LNCaP clone FGC (cell line): ENCODE measurements at regions not wholly inside any gene's neighbourhood (a gene's known extent, or its start where the extent isn't known, plus 50 kb on each side); places are given as distances from the start of the nearest gene placed in this dataset.

Experiments used
- DNase-seq: peaks from one replicate; pipeline ENCODE4 v3.0.0-alpha.2; 2011; ENCODE audit warnings: low read depth
- H3K4me3 ChIP-seq: 2 replicates; pipeline ENCODE4 v1.5.1; 2011; ENCODE audit warnings: mild to moderate bottlenecking, low read depth, low read length, control low read depth
- CTCF ChIP-seq: IDR thresholded peaks from 2 replicates; pipeline ENCODE4 v1.5.1; 2012; ENCODE audit warnings: mild to moderate bottlenecking; ENCODE audit not compliant: control insufficient read depth, insufficient read depth; ENCODE audit errors: extremely low read depth

- DNase-seq, result no peak
- TF ChIP-seq CTCF, result no peak
- no peak overlapping the region for H3K4me3 ChIP-seq
Measured at GRCh38 chr5:111645303-111645838, 111.6 kb downstream of the NREP start.

GRCh38 chr5:111643499-111643898 is 113.5 kb downstream of the NREP start:
- H3K4me3 ChIP-seq, result no peak overlapping the region
- no peak for TF ChIP-seq CTCF

GRCh38 chr5:111641533-111642233 is 115.3 kb downstream of the NREP start:
- H3K4me3 ChIP-seq, result no peak overlapping the region
- DNase-seq, result no peak
- no peak for TF ChIP-seq CTCF

More at GRCh38 chr5:111643499-111643898, 113.5 kb downstream of the NREP start:
- no peak for DNase-seq

DNA sequence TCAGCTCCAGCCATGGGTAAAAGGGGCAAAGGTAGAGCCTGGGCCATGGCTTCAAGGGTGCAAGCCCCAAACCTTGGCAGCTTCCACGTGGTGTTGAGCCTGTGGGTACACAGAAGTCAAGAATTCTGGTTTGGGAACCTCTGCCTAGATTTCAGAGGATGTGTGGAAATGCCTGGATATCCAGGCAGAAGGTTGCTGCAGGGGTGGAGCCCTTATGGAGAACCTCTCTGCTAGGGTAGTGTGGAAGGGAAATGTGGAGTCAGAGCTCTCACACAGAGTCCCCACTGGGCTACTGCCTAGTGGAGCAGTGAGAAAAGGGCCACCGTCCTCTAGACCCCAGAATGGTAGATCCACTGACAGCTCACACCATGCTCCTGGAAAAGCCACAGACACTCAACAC is 117.1 kb downstream of the NREP start:
- DNase-seq, result no peak
- TF ChIP-seq CTCF, result no peak
- H3K4me3 ChIP-seq, result no peak overlapping the region

DNA sequence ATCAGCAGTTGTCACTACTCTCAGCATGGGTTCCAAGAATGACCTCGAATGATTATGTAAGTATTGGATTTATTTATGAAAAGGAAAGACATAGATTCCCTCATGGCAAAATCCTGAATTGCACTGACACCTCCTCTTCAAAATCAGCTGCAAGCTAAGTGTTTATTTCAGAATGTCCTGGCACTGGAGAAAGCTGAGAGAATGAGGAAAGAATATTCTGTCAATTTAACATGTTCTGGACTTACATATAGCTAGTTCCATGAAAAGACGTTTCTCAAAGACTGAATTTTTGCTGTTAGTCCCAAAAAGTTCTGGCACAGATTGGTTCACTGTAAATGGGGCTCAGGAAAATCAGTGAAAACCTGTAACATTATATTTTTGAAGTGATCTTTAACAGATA is 120.3 kb downstream of the NREP start:
- DNase-seq, result no peak
- H3K4me3 ChIP-seq, result no peak overlapping the region
- no peak for TF ChIP-seq CTCF

DNA sequence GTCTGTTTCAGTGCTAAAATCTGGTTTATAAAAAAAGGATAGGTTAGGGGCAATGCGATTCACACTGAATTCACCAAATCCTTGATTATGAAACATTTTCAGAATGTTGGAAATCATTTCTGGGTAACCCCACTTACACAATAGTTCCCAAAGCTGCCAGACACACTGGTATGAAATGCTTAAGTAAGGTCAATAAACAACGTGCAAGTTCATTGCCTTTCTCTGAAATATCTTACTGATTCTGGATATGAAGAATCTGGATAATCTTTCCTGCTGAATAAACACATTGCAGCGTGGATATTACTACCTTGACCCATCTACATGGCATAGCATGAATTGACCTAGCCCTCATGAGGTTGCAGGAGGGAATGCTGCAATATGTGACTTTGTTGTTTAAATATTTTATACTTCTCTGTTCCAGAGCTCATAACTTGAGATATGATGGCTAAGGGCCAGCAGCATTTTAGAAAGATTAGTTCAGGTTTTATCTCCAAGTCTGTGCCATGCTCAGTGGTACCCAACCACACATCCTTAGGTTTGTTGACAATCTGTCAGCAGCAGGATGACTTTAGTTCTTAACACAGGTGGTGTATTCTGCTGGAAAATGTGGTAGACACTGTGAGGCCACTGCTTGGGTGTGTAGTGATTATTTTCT is 121.0 kb downstream of the NREP start:
- DNase-seq, result no peak
- TF ChIP-seq CTCF, result no peak
- no peak overlapping the region for H3K4me3 ChIP-seq
